GM10266 (cell line): ENCODE measurements at regions not wholly inside any gene's neighbourhood (a gene's known extent, or its start where the extent isn't known, plus 50 kb on each side); places are given as distances from the start of the nearest gene placed in this dataset.
A peak's percentile ranks its signal among the peaks of the same experiment; 100 is the strongest.
"Not testable (repeated sequence)": the region's sequence is repeated elsewhere in the genome, so short reads cannot be mapped to it uniquely, and the experiment has no call there.

Experiments used
- DNase-seq: peaks from one replicate; pipeline ENCODE4 v3.0.0; 2012; ENCODE audit errors: extremely low spot score

DNA sequence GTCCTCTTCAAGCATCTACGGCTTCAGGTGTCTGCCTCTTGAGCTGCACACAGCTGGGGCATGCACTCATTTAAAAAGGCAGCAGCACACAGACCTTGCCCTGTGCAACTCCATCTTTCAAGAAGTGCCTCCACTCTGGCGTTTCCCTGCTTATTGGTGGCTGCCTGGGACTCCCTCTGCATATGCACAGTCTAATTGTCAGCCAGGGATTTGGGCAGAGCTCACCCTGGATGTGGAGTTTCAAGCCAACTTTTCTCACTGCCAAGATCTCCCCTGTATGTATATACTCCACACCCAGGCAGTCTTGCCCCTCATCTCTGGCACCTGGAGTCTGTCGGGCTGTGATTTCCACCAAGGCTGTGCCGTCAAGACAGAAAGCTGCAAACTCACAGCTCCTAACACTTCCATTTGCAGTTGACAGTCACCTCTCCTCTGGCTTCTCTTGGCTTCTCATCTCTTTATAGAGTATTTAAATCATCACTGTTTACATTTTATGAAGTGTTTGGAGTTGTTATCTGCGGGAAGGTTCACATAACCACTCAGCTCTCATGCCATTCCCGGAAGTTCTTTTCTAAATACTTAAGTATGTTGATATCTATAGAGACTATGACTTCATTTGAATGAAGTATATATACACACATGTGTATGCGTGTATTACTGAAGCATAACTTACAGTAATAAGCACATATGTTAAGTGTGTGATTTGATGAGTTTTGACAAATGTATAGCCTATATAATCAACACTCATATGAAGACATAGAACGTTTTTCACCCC, 128.2 kb downstream of the NPIPB11 start:
- DNase-seq, result not testable (repeated sequence)

DNA sequence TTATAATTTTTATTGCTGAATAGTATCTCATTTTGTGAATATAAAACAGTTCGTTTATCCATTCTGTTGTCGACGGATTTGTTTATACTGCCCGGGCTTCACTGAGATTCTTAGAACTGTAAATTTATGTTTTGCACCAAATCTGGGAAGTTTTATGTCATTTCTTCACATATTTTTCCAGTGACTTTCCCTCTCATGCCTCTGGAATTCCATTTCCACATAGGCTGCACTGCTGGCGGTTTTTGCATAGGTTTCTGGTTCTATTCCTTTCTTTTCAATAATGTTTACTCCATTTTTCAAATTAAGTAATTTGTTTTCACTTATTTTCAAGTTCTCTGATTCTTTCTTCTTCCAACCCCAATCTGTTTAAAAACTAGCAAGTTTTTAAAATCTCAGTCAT, 130.1 kb downstream of the NPIPB11 start:
- not testable (repeated sequence) for DNase-seq

DNA sequence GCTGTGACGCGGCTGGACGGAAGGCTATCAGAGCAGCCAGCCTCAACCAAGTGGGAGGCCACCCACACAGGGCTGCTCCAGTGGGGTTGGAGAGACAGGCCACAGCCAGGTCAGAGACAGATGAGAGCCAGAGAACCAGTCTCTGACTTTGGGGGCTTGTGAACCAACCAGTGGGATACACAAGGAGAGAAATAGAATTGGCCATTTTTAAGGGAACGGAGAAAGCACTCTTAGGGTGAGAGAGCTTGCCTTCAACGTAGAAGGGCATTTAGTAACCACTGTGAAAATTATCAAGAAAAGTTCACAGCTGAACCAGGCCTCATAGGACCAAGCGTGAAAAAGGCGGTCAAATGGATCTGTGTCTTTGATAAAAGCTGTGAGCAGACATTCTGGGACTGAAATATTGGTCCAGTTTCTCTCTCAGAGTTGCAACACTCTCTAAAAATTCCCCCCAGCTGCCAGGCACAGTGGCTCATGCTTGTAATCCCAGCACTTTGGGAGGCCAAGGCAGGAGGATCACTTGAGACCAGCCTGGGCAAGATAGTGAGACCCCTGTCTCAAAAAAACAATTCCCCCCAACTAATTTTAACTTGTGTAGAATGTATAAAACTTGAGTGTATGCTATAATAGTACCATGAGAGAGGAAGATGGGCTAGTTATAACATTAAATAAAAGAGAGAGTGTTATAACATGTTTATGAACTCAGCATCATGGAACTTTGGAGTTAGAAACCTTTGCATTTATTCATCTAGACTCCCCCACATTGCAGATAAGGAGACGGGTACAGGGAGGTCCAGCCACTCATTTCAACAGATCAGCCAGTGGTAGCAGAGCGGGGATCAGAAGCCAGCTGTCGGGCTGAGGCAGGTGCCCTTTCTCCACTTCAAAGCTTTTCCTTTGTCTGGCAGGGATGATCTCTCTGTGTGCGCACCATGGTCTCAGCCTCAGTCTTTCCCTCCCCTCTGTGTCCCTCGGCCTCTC, 132.2 kb downstream of the NPIPB11 start:
- not testable (repeated sequence) for DNase-seq

DNA sequence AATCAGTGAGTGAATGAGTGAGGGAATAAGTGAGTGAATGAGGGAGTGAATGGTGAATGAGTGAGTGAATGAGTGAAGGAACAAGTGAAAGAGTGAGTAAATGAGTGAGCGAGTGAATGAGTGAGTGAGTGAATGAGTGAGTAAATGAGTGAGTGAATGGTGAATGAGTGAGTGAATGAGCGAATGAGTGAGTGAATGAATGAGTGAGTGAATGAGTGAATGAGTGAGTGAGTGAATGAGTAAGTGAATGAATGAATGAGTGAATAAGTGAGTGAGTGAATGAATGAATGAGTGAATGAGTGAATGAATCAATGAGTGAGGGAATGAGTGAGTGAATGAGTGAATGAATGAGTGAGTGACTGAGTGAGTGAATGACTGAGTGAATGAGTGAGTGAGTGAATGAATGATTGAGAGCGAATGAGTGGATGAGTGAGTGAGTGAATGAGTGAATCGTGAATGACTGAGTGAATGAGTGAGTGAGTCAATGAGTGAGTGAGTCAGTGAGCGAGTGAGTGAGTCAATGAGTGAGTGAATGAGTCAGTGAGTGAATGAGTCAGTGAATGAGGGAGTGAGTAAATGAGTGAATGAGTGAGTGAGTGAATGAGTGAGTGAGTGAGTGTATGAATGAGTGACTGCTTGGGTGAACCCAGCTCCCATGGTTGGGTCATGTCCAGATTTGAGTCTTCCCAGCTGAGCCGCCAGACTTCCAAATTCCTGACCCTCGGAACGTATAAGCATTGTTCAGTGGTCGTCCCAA, 133.0 kb downstream of the NPIPB11 start:
- not testable (repeated sequence) for DNase-seq

DNA sequence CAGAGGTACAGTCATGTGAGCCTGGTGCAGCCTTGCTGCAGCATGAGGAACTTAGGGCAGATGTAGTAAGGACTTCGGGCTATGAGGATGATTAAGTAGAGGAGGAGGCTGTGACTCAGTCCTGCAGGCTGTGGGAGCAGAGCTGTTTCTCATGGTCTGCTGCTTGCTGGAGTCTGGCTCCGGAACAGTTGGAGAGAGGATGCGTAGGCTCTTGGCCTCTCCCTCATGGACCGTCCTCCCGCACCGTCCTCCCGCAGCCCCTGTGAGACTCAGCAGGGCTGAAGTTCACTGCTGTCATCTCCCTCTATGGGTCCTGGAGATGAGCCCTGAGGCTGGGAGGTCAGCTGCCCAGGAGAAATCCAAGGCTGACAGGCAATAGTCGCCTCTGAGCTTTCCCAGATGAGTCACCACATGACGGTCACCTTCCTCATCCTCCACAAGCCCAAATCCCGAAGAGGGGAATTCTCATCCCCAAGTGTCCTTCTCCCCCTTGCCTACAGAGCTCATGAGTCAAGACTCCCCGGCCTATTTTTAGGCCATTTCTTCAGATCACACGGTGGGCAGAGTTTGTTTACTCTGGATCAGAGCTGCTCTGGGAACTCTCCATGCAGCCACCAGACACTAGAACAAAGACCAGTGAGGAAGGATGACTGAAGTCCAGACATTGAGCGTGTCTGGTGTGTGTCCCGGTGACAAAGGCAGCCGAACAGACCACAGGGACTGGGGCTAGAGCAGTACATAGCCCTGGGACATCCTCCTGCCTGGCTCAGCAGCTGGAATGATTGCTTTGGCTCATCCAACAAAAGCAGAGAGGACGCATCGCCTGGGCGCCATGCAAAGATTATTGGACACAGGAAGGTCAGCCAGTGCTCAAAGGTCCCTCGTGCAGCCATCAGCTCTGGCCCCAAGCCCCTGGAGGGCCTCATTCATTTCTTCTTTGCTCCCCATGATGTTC, 134.5 kb downstream of the NPIPB11 start:
- not testable (repeated sequence) for DNase-seq

DNA sequence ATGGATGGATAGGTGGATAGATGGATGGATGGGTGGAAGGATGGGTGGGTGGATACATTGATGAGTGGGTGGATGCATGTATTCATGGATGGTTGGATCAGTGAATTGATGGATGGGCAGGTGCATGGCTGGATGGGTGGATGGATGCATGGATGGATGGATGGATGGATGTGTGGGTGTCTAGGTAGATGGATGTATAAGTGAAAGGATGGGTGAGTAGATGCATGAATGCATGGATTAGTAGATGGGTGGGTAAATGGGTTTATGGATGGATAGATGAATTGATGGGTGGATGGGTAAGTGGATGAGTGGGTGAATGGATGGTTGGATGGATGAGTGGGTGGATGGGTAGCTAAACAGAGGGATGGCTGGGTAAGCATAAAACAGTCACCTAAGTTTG, 135.6 kb downstream of the NPIPB11 start:
- DNase-seq, result not testable (repeated sequence)

DNA sequence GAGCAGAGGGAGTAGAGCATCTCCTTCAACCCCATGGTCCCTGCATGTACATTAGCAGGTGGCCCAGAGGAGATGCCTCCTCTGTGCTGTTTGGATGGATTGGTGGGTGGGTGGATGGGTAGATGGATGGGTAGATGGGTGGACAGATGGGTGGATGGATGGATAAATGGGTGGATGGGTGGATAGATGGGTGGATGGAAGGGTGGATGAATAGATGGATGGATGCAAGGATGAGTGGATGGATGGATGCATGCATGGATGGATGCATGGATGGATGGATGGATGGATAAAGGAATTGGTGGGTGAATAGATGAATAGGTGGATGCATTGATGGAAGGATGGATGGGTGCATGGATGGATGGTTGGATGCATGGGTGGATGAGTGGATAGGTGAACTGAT, 136.5 kb downstream of the NPIPB11 start:
- DNase-seq, result not testable (repeated sequence)

DNA sequence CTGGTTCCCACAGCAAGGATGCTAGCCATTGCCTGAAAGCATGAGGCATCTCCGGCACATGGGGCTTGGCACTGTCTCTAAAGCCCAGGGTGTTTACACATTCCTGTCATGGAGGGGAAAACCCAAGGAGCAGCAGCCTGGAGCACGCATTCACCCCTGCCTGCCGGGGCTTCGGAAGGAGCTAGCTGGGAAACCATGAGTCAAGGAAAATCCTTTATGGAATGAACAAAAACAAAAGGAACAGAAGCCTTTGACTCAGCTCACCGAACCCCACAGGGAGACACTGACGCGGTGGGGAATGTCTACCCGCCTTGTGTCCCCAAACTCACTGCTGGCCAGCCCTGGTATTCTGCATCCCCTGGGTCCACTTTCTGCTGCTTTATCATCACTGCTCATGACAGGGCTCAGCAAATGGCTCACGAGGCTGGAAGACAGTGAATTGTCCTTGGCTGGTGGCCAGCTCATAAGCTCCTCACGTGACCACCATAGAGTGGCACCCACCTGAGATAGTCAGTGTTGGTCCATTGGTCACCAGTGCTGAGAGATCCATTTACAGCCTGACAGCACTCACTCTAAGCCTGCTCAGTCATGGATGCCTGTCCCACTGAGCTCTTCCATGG, 137.2 kb downstream of the NPIPB11 start:
- DNase-seq, result not testable (repeated sequence)

DNA sequence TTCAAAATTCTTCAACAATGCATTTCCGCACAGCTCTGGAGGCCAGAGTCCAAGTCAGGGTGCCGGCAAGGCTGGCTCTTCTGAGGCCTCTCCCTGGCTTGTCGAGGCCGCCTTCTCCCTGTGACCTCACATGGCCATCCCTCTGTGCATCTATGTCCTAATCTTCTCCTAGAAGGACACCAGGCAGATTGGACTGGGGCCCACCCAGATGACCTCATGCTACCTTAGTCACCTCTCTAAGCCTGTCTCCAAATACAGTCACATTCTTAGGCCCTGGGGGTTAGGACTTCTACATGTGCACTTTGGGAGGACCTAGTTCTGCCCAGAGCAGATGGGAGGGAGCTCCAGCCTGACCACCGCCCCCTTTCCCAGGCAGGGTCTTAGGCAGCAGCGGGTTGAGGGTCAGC, 137.7 kb downstream of the NPIPB11 start:
- DNase-seq, result not testable (repeated sequence)

DNA sequence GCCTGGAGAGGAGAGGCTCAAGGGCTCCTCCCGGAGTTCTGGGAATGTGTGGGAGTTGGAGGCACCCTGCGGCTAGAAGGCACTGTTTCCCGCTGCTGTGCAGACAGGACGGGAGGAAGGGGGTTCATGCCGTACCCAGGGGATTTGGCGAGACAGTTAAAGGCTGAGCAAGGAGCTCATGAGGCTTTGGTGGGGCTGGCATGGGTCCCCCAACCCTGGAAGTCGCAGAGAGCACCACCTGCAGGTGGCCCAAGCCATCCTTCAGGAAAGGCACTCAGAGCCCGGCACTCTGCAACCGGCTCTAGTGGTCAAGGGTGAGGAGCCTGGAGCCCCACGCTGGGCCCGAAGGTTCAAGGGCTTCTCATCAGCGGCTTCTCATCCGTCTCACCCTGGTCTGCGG, 138.2 kb downstream of the NPIPB11 start:
- not testable (repeated sequence) for DNase-seq

DNA sequence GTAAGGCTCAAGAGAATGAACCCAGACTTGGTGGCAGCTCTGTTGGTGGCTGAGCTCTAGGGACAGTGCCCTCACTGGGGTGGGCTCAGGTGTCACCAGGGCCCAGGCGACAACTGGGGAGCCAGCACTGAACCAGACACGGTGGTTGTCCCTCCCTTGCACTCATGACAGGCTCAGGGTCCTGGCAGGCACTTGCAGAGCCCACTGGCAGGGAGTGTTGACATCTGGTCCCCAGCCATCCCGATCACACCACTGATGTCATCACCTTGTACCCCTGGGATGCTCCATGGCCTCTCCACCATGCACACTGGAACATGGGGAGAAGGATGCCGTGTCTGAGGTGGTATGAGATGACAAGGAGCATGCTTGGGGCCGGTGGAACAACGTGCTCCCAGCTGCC, 138.6 kb downstream of the NPIPB11 start:
- not testable (repeated sequence) for DNase-seq

DNA sequence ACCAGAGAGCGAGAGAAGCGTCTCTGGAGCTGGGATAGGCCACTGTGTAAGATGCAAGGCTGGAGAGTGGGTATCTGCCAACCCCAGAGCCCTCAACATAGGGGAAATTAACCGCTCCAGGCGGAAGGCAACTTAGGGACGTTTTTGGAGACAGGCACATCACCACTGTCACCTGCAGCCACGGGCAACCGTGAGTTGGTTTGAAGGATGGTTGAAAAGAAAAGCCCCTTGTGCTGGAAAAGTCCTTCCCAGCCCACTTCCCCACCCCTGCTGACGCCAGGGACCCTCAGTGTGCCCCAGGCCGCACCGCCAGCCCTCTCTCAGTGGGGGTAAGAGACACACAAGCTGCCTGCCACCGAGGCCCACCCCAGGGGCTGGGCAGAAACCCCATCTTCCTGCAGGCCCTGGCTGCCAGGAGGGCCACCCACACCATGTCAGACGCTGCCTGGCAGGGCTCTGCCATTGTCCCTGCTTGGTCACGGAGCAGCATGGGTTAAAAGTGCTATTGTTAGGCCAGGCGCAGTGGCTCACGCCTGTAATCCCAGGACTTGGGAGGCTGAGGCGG, 139.4 kb downstream of the NPIPB11 start:
- not testable (repeated sequence) for DNase-seq

DNA sequence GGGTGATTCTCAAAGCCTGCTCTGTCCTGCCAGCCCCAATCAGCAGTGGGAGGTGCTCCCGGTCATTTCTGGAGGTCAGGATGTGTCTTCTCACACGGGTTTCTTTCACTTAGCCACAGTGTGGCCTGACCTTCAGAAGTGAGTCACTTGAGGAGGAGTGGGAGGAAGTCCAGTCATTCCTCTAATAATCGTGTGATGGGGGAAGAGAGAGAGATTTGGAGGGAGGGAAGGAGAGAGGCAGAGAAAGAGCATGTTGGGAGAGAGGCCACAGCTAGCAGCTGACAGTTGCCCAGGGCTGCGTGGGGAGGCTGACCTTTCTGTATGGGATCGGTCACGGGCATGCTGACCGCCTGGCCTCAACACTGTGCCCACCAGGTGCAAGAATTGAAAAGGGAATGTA, 139.9 kb downstream of the NPIPB11 start:
- DNase-seq, result peak; percentile 27

DNA sequence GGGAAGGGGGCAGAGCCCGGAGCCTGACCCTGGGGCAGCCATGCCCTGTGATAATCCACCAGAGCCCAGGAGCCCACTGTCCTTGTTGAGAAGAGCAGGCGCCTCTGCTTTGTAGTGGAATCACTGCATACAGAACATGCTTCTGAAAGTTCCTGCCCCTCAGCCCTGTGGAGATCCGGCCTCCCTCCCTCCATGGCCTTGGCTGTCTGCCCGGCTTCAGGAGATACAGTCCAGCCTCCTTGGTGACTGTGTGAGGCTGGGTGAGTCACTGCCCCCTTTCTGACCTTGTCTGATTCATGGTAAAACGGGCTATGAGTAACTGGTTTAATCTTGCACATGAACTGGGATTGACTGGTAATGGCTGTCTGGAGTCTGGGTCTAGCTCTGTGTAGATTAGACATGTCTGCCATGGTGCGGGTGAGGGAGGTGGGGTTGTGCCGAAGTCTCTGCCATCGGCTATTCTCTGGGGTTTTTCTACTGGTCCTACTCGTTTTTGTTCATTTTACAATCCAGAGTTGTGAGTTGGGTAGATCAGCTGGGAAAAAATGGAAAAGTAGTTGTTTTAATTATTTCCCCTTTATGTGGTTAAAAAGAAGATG, 141.2 kb downstream of the NPIPB11 start:
- not testable (repeated sequence) for DNase-seq

DNA sequence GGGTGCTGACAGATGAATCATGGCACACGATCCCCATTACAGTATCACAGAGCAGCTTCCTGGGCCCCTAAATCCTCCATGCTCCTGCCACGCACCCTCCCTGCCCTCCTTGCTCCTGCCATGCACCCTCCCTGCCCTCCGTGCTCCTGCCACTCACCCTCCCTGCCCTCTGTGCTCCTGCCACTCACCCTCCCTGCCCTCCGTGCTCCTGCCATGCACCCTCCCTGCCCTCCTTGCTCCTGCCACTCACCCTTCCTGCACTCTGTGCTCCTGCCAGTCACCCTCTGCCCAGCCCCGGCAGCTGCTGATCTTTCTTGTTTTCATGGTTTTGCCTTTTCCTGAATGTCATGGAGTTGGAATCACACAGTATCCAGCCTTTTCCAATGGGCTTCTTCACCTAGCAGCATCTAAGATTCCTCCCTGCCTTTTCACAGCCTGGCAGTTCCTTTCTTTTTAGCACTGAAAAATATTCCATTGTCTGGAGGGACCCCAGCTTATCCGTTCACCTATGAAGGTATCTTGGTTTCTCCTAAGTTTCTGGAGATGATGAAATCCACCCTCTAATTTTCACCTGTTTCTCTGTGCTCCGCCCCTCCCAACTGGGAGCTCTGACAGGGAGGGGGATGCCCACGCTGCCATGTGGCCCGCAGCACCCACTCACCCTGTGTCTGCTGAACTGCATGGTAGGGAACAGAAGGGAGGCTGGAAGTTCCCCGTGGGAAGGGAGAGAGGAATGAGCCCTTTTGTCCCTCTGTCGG, 142.3 kb downstream of the NPIPB11 start:
- not testable (repeated sequence) for DNase-seq

DNA sequence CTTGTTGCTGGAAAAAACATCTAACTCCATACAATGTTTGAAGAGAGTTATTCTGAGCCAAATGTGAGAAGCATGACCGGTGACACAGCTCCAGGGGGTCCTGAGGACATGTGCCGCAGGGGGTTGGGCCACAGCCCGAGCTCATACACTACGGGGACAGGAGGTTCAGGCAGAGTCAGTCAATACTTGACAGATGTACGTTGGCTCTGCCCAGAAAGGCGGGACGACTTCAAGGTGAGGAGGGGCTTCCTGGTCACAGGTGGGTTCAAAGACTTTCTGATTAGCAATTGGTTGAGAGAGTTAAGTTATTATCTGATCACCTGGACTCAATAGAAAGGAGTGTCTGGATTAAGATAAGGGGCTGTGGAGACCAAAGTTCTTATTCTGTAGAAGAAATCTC, 143.8 kb downstream of the NPIPB11 start:
- not testable (repeated sequence) for DNase-seq

DNA sequence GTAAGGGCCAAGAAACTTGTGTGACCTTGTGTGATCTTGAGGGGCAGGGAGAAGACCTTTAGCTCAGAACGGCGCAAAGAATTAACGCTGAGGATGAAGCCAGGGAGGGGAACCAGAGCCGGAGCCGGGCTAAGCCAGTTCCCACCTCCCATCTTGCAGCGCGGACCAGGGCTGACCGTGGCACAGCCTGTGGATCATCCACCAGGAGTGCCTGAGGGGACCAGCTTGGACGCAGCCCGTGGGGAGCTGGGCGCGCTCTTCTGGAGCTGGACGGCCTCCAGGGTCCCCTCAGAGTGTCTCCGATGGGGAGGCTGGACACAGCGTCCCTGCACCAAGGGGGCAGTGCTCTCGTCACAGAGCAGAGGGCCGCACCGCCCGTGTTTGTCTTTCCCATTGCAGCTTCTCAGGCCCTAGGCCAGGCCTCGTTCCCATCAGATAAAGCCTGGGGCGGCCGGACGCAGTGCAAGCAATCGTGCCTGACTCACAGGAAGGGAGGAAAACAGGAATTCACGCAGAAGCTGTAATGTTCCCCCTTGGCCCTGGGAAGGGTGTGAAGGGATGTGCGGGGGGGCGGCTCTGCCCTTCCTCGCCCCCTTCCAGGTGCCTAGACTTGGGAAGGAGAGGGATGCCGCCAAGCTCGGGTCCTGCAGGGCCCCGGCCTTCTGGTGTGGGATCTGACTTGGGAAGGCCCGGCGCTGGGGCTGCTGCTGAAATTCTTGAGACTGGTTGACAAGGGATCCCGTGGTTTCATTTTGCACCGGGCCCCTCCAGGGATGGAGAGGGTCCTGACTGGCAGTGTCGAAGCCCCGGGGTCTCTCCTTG, 144.9 kb downstream of the NPIPB11 start:
- not testable (repeated sequence) for DNase-seq
